HK-2 (cell line): ENCODE measurements at regions not wholly inside any gene's neighbourhood (a gene's known extent, or its start where the extent isn't known, plus 50 kb on each side); places are given as distances from the start of the nearest gene placed in this dataset.

ENCODE experiments used
- DNase-seq: peaks from one replicate; pipeline ENCODE4 v3.0.0-alpha.2; 2018; ENCODE audit not compliant: unreplicated experiment

- DNase-seq = no peak
Observed at GRCh38 chr9:103757062-103757461, 337.0 kb upstream of the SMC2 start.

DNA sequence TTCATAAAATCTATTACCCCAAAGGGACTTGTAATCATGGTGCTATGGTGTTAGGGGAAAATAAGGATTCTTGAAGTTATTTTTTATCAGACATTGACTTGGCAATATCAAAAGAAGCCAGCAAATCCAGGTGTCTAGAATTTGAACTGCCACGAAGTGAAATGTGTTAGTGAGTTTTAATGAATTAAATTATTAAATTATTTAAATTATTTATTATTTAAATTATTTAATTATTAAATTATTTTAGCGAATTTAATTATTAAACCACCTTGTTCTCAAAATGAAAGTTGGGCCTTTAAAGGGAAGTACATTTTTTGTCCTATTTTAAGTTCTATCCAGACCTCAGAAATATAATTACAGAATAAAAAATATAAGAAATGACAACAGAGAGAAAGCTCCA lies 332.6 kb upstream of the SMC2 start:
- no peak for DNase-seq

- DNase-seq = no peak
Observed at GRCh38 chr9:103789686-103790085, 304.4 kb upstream of the SMC2 start.

- no peak for DNase-seq
Observed at GRCh38 chr9:103798620-103799019, 295.5 kb upstream of the SMC2 start.

DNA sequence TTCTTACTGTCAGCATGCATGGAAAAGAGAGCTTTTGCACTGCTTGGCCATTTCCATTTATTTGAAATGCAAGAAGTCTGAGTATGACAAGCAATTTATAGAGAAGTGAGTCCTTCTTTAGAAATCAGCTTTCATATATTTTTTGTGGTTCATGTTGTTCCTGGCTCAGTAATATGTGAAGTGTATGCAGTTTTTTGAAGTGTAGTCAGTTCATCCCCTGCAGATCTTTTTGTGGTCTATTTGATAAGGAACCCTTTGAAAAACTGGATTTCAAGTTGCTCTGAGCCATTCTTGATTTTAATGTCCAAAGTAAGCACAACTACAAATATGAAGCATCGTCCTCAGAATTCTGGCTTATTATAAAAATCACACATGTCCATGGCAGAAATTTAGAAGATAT lies 294.1 kb upstream of the SMC2 start:
- DNase-seq = no peak

DNA sequence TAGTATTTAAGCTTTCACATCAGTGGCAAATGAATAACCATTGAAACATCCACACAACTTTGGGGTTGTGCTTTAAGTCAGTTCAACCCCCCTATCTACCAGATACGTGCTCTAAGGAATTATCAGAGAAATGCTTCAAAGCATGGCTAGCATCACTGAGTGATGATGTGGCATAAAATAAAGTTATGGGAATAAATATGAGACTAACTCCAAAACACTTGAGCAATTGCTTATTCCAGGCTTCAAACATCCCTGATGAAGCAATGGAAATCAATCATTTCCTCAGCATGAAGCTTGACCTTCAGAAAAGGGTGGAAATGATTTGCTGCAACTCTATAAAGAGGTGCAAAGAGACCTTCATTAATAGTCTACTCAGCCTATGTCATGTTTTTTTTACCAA lies 292.0 kb upstream of the SMC2 start:
- no peak for DNase-seq

DNA sequence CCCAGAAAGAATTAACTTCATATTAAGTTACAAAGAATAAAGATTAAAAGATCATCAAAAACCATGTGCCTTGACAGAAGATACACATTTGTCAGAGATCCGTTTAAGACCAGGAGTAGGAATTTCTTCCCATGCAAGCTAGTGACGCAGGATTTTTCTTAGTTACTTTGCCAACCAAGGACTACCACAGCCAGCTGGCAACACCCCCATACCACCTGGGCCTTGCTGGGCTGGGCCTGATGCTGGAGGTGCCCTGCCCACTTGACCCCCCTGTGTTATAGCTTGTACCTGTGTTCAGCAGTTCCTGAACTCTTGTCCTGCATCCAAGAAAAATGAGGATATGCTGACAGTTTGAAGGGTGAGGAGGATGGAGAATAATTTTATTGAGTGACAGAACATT lies 290.9 kb upstream of the SMC2 start:
- no peak for DNase-seq

GRCh38 chr9:103804077-103804735 lies 289.9 kb upstream of the SMC2 start:
- no peak for DNase-seq

DNA sequence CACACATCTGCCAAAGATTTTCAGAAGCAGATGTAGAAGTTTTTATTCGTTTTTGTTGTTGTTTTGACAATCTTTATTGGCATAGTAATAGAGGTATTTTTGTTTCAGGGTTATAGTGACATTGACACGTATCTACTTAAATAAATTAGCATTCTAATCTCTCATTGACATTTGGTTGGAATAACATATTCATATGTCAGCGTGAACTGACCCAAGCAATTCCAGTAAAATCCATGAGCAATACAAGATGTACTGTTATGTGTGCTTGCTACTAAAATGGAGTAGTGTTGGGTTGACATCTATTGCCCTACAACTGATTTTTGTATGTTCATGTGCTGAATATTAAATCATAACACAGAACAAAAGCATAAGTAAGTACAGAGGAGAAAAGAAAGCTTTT lies 284.4 kb upstream of the SMC2 start:
- DNase-seq = no peak

GRCh38 chr9:103811462-103811861 lies 282.6 kb upstream of the SMC2 start:
- no peak for DNase-seq

- no peak for DNase-seq
Observed at GRCh38 chr9:103816146-103816545, 278.0 kb upstream of the SMC2 start.

DNA sequence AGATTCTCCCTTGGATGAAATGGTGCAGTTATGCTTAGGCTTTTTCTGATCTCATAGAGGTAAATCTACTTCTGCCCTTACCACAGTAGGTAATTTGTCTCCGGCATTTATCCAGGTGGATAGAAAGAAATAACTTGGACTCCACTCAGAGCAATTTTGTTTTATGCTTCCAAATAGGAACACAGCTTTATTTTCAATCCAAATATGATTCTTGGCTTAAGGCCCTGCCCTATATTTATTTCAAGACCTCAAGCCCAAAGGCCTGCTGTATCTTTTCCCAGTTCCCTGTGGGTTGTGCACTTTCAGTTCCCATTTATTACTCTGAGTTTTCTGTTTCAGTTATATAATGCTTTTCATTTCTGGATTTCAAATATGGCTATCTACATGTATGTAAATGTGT lies 274.2 kb upstream of the SMC2 start:
- no peak for DNase-seq

- DNase-seq = no peak
Observed at GRCh38 chr9:103821115-103821514, 273.0 kb upstream of the SMC2 start.

- no peak for DNase-seq
Observed at GRCh38 chr9:103837940-103838339, 256.2 kb upstream of the SMC2 start.

GRCh38 chr9:103839197-103839596 lies 254.9 kb upstream of the SMC2 start:
- DNase-seq = no peak

- DNase-seq = no peak
Observed at GRCh38 chr9:103867886-103868285, 226.2 kb upstream of the SMC2 start.

DNA sequence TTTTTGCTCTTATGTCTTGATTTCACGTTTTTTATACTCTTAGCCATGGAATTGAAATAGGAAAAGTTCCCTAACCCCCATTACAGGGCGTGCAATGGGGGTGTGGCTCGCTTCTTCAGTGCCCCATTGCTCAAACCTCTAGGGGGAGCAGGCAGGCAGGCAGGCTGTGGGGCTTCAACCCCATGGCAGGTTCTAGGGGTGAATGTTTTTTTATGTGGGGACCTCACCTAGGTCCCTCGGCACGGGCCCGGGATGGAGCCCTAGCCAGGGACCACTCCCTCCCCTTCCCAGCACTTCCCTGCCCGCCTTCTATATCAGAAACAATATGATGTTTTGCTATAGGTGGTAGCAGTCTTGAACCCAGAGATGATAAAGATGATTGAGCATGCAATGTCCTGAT lies 221.3 kb upstream of the SMC2 start:
- no peak for DNase-seq

GRCh38 chr9:103881419-103881818 lies 212.7 kb upstream of the SMC2 start:
- DNase-seq = no peak

DNA sequence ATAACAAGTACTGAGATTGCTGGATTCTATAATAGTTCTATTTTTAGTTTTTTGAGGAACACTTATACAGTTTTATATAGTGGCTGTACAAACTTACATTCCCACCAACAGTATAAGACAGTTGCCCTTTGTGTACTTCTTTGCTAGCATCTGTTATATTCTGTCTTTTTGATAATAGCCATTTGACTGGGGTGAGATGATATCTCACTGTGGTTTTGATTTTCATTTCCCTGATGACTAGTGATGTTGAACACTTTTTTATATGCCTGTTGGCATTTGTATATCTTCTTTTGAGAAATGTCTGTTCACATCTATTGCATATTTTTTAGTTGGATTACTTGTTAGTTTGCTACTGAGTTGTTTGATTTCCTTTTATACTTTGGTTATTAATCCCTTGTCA lies 204.1 kb upstream of the SMC2 start:
- DNase-seq = no peak

DNA sequence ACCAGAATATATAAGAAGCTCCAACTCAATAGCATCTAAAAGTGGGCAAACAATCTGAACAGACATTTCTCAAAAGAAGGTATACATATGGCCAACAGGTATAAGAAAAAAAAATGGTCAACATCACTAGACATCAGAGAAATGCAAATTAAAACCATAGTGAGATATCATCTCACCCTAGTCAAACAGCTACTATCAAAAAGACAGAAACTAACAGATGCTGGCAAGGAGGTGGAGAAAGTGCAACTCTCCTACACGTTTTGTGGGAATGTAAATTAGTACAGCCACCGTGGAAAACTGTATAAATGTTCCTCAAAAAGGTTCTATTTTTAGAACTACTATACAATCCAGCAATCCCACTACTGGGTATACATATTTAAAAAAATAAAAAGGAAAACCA lies 199.9 kb upstream of the SMC2 start:
- DNase-seq = no peak

DNA sequence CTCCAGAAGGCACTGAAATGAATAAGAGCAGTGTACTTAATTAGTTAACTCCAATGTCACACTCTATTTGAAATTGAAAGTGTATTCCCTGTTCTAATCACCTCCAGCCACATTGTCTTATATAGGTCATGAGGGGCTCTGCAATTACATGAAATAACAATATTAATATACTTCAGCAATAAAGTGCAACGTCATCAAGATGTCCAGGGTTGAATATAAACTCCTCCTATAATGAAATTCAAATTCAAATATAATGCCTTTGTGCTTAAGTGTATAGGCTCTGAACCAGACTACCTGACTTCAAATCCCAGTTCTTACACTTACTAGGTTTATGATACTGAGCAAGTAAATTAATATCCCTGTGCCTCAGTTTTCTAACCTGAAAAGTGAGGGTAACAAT lies 195.6 kb upstream of the SMC2 start:
- no peak for DNase-seq

GRCh38 chr9:103899866-103900265 lies 194.2 kb upstream of the SMC2 start:
- no peak for DNase-seq

DNA sequence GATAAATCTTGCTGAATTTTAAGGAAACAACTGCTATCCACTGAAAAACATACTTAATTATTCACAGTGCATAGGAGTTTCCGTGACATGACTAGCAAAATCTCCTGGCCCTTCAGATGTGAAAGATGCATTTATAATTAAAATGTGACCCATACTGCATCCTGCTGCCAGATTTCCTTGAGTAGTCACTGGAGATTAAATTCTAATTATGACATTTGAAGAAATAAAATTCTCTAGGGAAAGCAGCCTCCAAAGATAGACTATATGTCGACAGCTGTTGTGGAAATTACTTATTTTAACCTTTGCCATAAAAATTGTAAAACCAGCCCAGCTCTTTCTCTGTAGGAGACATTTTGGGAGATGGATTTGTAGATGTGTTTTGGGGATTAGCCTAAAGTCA lies 193.6 kb upstream of the SMC2 start:
- no peak for DNase-seq

DNA sequence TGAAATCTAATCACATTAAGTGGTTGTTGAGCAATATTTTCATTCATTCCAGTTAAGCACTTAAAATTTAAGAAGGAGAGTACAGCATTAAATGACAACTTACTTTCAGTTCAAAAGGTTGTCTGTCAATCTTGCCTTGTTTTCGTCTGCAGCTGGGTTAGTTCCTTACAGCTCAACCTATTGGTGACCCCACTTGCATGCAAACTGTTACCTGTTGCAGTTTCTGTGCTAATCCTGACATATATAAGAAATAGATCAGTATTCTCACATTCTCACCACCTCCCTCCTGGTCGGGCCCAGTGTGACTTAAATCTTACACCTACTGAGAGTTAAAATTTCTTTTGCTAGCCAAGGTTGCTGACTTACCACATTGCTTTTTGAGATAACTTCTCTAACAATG lies 191.8 kb upstream of the SMC2 start:
- DNase-seq = no peak

DNA sequence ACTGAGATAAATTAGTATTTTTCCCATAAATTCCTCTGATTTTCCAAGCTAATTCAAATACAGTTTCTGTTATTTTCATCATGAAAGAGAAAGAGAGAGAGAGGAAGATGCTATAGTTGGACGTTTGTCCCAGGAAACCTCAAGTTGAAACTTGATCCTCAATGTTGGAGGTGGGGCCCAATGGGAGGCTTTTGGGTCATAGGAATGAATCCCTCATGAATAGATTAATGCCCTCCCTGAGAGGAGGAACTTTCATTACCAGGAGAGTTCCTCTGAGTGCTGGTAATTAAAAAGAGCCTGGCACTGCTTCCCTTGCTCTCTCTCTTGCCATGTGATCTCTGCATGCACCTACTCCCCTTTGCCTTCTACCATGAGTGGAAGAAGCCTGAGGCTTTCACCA lies 189.9 kb upstream of the SMC2 start:
- DNase-seq = no peak
